GM18867 (cell line): ENCODE measurements at regions not wholly inside any gene's neighbourhood (a gene's known extent, or its start where the extent isn't known, plus 50 kb on each side); places are given as distances from the start of the nearest gene placed in this dataset.
"Not testable (repeated sequence)": the region's sequence is repeated elsewhere in the genome, so short reads cannot be mapped to it uniquely, and the experiment has no call there.

Source experiments
- ATAC-seq: cut with Tn5 transposase; IDR thresholded peaks from one replicate; pipeline ENCODE4 v1.9.1; 2021; ENCODE audit warnings: mild to moderate bottlenecking, moderate library complexity; ENCODE audit not compliant: unreplicated experiment

GRCh38 chr10:10745291-10745690, 272.4 kb upstream of the CELF2 start:
- ATAC-seq = no peak

GRCh38 chr10:10755490-10755889, 262.2 kb upstream of the CELF2 start:
- ATAC-seq = no peak

- ATAC-seq = no peak
These were observed 259.4 kb upstream of the CELF2 start for GRCh38 chr10:10758306-10758705.

- ATAC-seq = not testable (repeated sequence)
These were observed 257.9 kb upstream of the CELF2 start for GRCh38 chr10:10759806-10760205.

- no peak for ATAC-seq
These were observed 252.7 kb upstream of the CELF2 start for GRCh38 chr10:10765017-10765416.

GRCh38 chr10:10772411-10772810, 245.3 kb upstream of the CELF2 start:
- no peak for ATAC-seq

GRCh38 chr10:10772874-10773508, 244.7 kb upstream of the CELF2 start:
- ATAC-seq = no peak

GRCh38 chr10:10774416-10774815, 243.3 kb upstream of the CELF2 start:
- no peak for ATAC-seq

GRCh38 chr10:10776363-10776762, 241.3 kb upstream of the CELF2 start:
- no peak for ATAC-seq

- no peak for ATAC-seq
These were observed 240.4 kb upstream of the CELF2 start for GRCh38 chr10:10777279-10777678.

GRCh38 chr10:10777723-10778122, 239.9 kb upstream of the CELF2 start:
- ATAC-seq = no peak

GRCh38 chr10:10778959-10779358, 238.7 kb upstream of the CELF2 start:
- no peak for ATAC-seq

- ATAC-seq = no peak
These were observed 238.2 kb upstream of the CELF2 start for GRCh38 chr10:10779511-10779910.

- no peak for ATAC-seq
These were observed 236.9 kb upstream of the CELF2 start for GRCh38 chr10:10780746-10781145.

GRCh38 chr10:10782603-10783002, 235.1 kb upstream of the CELF2 start:
- ATAC-seq = no peak

GRCh38 chr10:10785627-10786026, 232.0 kb upstream of the CELF2 start:
- no peak for ATAC-seq

- ATAC-seq = no peak
These were observed 231.3 kb upstream of the CELF2 start for GRCh38 chr10:10786109-10787090.

GRCh38 chr10:10787586-10787985, 230.1 kb upstream of the CELF2 start:
- no peak for ATAC-seq

- ATAC-seq = no peak
These were observed 228.9 kb upstream of the CELF2 start for GRCh38 chr10:10788761-10789160.

GRCh38 chr10:10791869-10792268, 225.8 kb upstream of the CELF2 start:
- no peak for ATAC-seq

- no peak for ATAC-seq
These were observed 225.0 kb upstream of the CELF2 start for GRCh38 chr10:10792681-10793080.

GRCh38 chr10:10794046-10794445, 223.6 kb upstream of the CELF2 start:
- ATAC-seq = no peak
